ENCODE measurements at regions not wholly inside any gene's neighbourhood (a gene's known extent, or its start where the extent isn't known, plus 50 kb on each side); places are given as distances from the start of the nearest gene placed in this dataset.
"Not testable (repeated sequence)": the region's sequence is repeated elsewhere in the genome, so short reads cannot be mapped to it uniquely, and the experiment has no call there.

DNA sequence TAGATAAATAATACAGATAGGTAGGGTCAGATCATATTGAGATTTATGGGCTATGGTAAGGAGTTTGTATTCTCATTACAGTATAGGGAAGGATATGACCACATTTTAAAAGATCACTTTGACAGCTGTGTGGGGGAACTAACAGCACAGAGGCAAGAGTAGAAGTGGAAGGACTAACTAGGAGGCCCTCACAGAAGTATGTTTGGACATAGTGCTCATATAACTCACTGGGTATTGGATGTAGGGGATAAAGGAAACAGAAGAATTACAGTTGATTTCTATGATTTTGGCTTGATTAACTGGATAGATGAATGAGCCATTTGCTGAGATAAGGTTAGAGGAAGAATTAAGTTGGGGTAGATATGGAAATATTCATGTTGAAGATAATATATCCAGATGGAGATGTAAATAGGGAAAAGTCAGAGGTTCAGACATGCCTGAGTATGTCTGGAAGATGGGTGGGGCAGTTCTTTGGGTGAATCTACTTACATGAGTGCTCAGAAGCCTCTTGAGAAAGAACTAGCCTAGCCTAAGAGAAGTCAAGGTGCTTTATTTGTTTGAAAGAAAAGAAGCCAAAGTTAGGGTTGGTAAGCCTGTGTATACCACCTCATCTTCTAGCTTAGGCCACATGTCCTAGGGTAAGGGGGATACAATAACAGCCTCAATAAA lies 133.4 kb downstream of the NDFIP2 start:
- Histone ChIP-seq H3K4me1 (ENCODE audit: insufficient read depth) (no peaks in the 10 kb centered on the region), H3K36me3 (no peaks in the 10 kb centered on the region), H3K4me3 (no peak overlapping the region), H3K27ac (no peak overlapping the region), H3K9me3 (no peaks in the 10 kb centered on the region), H3K27me3 (no peaks in the 10 kb centered on the region)
- intact Hi-C loops (cut with DNase I), result no loop called here
- no peak for DNase-seq
- TF ChIP-seq EP300 (IDR thresholded peaks at IDR 0.05), result no peak
- no peak for TF ChIP-seq POLR2A (IDR thresholded peaks at IDR 0.05)
- TF ChIP-seq, protein P1, sequence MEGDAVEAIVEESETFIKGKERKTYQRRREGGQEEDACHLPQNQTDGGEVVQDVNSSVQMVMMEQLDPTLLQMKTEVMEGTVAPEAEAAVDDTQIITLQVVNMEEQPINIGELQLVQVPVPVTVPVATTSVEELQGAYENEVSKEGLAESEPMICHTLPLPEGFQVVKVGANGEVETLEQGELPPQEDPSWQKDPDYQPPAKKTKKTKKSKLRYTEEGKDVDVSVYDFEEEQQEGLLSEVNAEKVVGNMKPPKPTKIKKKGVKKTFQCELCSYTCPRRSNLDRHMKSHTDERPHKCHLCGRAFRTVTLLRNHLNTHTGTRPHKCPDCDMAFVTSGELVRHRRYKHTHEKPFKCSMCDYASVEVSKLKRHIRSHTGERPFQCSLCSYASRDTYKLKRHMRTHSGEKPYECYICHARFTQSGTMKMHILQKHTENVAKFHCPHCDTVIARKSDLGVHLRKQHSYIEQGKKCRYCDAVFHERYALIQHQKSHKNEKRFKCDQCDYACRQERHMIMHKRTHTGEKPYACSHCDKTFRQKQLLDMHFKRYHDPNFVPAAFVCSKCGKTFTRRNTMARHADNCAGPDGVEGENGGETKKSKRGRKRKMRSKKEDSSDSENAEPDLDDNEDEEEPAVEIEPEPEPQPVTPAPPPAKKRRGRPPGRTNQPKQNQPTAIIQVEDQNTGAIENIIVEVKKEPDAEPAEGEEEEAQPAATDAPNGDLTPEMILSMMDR (IDR thresholded peaks at IDR 0.05), result no peak

DNA sequence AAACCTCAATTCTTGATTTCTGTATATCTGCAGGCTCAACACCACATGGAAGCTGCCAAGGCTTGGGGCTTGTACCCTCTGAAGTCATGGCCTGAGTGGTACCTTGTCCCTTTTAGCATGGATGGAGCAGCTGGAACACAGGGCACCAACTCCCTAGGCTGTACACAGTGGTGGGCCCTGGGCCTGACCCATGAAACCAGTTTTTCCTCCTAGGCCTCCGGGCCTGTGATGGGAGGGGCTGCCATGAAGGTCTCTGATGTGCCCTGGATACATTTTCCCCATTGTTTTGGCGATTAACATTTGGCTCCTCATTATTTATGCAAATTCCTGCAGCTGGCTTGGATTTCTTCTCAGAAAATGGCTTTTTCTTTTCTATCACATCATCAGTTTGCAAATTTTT lies 131.6 kb downstream of the NDFIP2 start:
- DNase-seq, result no peak
- intact Hi-C loops (cut with DNase I), result no loop called here
- no peaks in the 10 kb centered on the region for H3K4me1 ChIP-seq (ENCODE audit: insufficient read depth)
- H3K27ac ChIP-seq, result no peak overlapping the region
- H3K36me3 ChIP-seq, result no peaks in the 10 kb centered on the region
- TF ChIP-seq, protein P1 (IDR thresholded peaks at IDR 0.05), result no peak
- TF ChIP-seq POLR2A (IDR thresholded peaks at IDR 0.05) (no peak), EP300 (IDR thresholded peaks at IDR 0.05) (no peak)
- H3K9me3 ChIP-seq, result no peaks in the 10 kb centered on the region
- no peak overlapping the region for H3K4me3 ChIP-seq
- no peaks in the 10 kb centered on the region for H3K27me3 ChIP-seq
- 81 to 87% (median 86%) methylated on average over 2 of the region's 2 CpGs for WGBS, 3 donors

DNA sequence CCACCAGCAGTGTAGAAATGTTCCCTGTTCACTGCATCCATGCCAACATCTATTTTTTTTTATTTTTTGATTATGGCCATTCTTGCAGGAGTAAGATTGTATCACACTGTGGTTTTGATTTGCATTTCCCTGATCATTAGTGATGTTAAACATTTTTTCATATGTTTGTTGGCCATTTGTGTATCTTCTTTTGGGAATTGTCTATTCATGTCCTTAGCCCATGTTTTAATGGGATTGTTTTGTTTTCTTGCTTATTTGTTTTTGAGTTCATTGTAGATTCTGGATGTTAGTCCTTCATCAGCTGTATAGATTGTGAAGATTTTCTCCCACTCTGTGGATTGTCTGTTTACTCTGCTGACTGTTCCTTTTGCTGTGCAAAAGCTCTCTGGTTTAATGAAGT lies 126.9 kb downstream of the NDFIP2 start:
- H3K4me3 ChIP-seq; intact Hi-C loops (cut with DNase I): not testable (repeated sequence)

More for the DNA sequence above, 126.9 kb downstream of the NDFIP2 start:
- not testable (repeated sequence) for H3K36me3 ChIP-seq; DNase-seq; H3K27ac ChIP-seq; H3K27me3 ChIP-seq; H3K9me3 ChIP-seq; H3K4me1 ChIP-seq (ENCODE audit: insufficient read depth)

Data from ovary (tissue), 7 donors.